SKM-1 (cell line): ENCODE measurements at regions not wholly inside any gene's neighbourhood (a gene's known extent, or its start where the extent isn't known, plus 50 kb on each side); places are given as distances from the start of the nearest gene placed in this dataset.
"Not testable (repeated sequence)": the region's sequence is repeated elsewhere in the genome, so short reads cannot be mapped to it uniquely, and the experiment has no call there.

Source experiments
- DNase-seq: peaks from one replicate; lab custom pipeline; 2025; ENCODE audit not compliant: unreplicated experiment; lab: John Stamatoyannopoulos, UW

DNA sequence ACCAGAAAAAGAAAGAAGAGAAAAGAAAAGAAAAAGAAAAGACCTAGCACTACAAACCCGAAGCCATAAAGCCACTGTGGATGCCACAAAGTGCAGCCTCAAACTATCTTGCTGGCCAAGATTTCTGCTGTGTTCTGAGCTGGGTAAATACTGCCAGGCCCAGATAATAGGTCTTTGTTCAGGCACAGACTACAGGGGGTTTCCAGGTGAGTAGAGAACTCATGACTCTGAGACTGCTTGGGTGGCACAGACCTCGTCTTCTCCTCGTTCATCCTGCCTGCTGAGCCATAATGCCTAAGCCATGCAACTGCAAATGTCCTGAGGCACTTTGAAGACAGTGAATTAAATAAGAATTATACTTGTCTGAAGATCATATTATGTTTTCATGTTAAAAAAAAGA, 651.8 kb downstream of the LMO4 start:
- DNase-seq: no peak

DNA sequence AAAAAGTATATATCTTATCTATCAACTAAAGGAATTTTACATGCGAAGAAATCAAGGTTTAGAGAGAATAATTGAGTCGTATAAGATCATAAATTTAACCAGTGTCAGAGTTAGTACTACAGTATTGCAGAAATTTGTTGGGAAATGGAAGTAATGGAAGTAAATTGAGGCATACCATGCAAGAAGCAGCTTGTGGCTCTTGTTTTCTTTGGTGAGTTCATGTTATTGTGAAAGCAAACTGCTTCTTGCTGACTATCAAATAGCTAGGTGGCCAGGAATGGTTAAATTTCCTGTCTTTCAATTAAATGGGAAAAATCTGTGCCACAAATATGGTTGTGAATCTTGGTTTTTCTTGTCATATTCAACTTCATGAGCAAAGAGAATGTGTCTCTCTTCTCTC, 652.7 kb downstream of the LMO4 start:
- DNase-seq: no peak

DNA sequence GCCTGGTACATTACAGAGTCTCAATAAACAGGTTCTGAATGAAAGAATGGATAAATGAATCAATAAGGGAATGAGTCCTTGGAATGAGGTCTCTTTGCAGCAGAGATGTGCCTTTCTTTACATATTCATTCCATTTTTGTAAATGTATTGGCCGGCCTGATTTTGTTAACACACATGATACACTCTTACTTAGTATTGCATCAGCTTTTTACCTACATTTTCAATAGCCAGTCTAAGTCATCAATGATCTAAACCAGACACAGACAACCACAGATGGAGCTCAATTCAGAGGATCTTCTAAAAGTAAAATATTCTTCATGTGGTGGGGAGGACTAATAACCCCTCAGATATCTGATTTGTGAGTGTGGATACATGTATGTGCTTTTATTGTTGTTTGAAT, 653.1 kb downstream of the LMO4 start:
- no peak for DNase-seq

DNA sequence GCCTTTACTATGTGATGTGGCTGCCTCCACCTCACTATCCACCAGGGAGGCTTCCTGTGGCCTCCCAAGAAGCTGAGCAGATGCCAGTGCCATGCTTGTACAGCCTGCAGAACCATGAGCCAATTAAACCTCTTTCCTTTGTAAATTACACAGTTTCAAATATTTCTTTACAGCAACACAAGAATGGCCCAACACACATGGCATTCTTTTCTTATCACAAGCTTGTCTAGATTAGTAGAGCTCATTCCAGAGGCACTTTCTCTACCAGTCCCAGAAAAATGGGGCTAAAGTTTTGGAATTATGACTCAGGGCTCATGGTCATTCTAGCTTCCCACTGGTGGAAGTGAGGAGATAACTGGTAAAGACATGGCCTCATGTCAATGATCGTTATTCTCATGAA, 655.2 kb downstream of the LMO4 start:
- DNase-seq: no peak

DNA sequence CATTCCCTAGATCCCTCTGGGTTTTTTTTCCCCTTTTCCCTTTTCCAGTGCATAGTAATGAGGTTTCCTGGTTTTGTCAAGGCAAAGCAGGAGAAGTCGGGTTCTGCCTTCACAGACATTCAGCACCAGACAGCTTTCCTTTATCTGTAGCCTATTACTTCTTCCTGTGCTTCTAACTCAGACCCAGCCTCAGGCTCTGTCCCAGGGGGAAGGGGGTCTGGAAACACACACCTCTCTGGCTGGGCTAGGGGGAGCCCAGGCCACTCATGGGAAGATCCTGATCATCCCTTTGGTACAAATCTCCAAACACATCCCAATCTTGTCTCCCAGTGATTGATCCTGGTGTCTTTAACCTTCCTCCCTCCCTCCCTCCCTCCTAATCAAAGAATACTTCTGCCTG, 656.4 kb downstream of the LMO4 start:
- no peak for DNase-seq

DNA sequence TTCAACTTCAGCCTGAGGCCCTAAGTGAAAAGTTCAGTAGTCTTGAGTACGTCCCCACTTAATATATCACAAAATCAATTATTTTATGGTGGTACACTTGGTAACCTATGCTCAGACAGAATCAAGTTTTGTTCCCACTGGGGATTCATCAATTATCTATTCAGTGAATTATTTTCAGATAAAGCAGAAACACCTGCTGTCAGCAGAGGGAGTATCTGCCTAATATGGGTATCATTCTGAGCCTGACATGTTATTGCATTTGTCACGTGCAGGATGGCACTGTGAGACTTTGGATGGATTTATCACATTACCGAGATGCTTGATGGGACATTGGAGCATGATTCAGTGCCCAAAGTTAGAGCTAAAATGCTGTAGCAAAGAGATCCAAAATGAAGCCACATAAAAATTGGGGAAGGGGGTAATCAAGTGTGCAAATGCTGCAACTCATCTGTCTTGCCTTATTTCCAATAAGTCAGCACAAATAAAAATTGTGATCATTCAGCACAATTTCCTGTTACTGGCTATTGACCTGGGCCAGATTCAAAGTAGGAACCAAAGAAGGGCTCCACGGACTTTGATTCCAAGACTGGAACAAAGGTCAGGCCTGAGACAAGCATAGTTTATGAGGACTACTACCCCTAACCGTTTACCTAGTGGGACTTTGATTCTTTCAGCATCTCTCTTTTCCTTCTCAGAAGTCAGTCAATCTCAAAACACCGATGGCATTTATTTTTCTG, 657.6 kb downstream of the LMO4 start:
- no peak for DNase-seq

DNA sequence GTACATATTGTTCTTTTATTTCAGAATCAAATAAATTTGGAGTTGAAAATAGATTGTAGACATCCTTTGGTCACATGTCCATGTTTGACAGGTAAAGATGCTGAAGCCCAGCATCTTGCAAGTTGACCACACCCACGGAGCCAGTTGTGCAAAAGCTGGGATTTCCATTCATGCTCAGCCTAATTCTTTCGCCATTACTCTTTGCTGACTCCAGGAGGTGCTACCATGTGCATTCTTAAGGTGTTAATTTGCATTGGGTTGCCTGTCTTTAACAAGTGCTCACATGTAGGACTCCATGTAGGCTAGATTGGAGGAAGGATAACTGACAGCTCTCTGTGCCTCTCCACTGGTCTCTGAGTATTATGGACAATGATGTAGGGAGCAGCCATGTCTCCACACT, 660.7 kb downstream of the LMO4 start:
- DNase-seq: no peak

DNA sequence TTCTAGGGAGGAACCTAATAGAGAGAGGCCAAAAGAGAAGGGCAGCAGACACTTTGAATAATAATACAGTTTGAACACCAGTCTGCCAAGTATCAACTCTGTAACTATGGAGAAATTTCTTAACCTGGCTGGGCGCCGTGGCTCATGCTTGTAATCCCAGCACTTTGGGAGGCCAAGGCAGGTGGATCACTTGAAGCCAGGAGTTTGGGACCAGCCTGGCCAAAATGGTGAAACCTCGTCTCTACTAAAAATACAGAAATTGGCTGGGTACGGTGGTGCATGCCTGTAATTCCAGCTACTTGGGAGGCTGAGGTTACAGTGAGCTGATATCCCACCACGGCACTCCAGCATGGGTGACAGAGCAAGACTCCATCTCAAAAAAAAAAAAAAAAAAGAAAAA, 663.9 kb downstream of the LMO4 start:
- not testable (repeated sequence) for DNase-seq

DNA sequence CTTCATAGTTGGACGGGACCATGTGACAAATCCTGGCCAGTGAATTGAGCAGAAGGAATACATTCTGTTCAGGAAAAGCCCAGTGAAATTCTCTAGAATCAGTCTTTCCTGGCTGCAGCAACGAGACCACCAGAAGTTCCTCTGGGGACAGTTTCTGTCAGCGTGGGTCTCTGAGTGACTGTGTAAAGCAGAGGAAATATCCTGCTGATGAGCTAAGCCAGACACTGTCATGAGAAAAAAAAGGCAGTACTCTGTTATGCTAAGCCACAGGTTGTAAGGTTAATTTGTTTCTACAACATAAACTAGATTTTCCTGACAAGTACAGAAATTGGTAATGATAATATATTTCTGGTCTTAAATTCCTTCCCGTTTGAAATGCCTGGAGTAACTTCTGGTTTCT, 664.4 kb downstream of the LMO4 start:
- no peak for DNase-seq

DNA sequence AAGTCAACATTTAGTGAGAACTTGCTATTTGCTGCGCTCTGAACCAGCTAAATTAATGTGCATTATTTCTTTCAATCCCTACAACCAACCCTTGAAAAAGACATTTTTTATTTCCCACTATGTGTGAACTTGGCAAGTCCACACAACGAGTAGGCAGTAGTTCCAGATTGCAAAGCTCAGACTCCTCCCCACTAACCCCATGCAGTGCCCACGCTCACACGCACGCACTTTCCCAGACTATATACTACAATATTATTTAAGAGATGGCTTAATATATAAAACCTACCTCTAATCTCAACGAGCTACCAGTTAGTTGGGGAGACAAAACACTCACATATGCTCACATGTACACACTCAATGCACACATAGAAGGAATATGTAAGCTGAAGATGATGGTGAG, 671.2 kb downstream of the LMO4 start:
- DNase-seq: no peak

DNA sequence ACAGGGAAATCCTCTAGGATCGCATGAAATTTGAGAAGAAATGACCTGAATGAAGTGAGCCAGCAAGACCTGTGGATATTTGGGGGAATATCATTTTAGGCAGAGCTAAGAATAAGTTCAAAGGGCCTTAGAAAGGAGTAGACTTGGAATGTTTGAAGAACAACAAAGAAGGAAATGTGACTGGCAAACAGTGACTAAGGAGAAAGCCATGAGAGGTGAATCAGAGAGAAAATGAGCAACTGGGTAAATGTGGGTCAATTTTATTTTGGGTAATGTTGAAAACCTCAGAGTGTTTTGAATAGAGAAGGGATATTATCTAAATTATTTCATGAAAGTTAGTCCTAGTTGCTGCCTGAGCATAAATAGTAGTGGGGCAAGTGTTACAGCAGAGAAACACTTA, 672.8 kb downstream of the LMO4 start:
- no peak for DNase-seq

DNA sequence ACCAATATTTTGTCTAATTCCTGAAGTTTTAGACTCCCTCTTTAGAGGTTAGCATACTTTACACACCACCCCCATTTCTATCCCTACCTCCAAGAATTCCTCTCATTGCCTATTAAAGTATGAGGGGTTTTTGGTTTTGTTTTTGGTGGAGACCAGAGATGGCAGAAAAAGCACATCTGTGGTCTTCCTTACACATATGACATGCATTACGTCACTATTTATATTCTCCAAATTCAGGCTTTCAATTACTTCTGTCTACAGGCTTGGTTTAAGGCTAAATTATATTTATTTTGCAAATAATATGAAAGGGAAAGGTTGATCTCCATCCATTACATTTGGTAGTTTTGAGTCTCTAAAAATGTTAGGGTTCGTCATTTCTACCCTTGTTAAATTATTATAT, 674.6 kb downstream of the LMO4 start:
- no peak for DNase-seq

DNA sequence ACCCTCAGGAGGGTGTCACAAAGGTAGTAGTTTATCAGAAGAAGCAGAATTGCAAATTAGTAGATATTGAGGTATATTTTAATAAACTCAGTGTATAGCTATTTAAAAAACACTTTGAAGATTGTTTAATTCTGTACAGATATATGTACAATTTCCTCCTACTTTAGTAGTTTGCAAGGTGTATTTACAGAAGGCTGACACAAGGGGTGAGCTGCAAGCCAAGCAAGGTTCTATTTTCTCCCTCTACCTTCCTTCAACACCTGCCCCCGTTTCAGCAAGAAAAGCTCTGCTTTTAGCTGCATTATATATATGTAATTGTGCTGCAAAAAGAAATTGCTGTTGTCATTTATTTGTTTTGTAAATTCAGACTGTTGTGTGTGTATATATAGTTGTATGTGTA, 674.2 kb upstream of the PKN2 start:
- DNase-seq: no peak

DNA sequence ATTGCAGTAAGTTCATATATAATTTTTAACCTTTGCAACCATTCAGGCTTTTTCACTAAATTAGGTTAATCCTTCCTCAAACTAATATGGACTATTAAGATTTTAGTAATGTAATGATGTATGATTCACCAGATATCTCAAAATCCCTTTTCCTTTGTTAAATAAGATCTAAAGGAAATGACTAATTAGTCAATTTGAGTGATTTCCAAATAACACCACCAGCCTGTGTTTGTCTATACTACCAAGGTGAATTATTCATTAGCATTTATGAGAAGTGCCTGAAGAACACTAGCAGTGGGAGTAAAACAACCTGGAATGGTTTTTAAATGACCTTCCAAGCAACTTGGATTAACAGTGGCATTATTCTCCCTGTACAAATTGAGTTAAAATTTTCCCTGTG, 670.6 kb upstream of the PKN2 start:
- no peak for DNase-seq

DNA sequence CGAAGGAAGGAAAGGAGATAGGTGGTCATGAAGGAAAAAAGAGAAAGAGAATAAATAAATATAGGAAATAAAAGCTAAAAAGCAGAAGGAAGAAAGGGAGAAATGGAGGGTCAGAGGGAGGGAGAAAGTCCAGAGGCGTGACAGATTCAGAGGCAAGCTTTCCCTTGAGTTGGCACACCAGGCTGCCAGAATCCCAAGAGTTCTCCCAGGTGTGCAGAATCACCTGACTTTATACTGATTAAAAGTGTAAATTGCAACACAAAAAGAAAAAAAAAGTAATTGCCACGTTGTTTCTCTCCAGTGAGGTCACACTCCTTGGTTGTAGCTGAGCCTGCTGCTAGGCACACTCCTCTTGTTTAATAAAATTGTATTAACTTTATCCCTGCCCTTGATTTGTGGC, 669.9 kb upstream of the PKN2 start:
- no peak for DNase-seq

DNA sequence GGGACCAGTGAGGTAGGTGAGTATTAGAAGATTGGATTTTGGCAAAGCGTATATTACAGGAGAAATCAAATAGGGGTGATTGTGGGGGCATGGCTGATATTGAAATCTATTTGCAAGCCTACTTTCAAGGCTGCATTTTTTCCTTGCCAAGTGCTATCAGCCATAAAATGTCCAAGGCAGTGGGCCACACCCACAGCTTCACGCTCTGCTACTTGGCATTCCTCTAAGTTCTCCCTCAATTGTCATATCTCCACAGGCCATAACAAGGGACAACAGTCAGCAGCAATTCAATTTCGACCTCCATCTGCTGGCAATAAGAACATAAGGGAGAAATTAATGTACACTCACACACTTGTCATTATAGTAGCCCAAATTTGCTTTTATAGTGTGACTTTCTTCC, 667.1 kb upstream of the PKN2 start:
- DNase-seq: no peak

DNA sequence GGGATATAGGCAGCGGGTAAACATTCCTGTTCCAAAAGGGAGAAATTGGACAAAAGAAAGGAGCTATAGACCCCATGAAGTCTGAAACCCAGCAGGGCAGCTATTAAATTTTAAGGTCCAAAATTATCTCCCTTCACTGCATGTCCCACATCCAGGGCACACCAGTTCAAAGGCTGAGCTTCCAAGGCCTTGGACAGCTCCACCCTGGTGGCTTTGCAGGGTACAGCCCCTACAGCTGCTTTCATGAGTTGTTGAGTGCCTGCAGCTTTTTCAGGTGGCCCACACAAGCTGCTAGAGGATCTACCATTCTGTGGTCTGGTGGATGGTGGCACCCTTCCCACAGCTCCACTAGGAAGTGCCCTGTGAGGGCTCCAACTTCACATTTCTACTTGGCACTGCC, 662.5 kb upstream of the PKN2 start:
- DNase-seq: no peak

DNA sequence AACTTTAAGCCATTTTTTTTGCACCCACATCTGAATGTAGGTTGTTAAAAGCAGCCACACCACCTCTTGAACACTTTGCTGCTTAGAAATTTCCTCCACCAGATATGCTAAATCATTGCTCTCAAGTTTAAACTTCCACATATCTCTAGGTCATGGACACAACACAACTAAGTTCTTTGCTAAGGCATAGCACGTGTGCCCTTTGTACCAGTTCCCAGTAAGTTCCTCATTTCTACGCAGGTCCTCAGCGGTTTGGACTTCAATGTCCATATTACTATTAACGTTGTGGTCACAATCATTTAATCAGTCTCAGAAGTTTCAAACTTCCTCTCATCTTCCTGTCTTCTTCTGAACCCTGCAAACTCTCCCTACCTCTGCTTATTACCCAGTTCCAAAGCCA, 661.6 kb upstream of the PKN2 start:
- peak; percentile 16 for DNase-seq

DNA sequence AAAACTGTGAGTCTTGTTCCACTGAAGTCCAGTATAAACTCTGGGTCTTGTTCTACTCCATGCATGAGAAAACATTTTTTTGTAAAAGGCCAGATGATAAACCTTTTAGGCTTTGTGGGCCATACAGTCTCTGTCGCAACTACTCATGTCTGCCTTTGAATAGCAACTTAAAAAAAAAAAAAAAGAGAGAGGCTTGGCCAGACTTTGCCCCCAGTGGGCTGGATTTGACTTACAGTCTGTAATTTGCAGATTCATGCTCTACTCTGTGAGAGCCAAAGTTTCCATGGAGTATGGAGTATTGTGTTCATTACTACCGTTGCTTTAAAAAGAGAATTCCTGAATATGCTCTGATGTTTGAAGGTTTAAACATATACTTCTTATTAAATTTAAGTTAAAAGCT, 654.9 kb upstream of the PKN2 start:
- no peak for DNase-seq

DNA sequence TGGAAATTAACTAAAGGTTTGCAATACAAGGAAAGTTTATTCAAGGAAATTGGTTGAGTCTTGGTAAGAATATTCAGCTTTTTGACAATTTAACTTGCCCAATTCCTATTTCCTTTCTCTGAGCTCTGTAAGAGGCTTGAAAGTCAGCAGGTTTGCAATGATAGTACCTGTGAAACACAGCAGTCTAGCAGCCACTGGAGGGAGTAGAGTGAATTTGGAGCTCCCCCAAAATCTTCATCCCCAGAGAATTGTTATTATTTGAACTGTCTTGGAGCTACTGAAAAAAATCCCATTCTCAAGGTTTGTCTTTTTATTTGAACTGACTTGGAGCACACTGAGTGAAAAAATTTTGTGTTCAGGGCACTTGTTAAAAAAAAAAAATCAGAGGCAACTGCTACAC, 654.2 kb upstream of the PKN2 start:
- no peak for DNase-seq

DNA sequence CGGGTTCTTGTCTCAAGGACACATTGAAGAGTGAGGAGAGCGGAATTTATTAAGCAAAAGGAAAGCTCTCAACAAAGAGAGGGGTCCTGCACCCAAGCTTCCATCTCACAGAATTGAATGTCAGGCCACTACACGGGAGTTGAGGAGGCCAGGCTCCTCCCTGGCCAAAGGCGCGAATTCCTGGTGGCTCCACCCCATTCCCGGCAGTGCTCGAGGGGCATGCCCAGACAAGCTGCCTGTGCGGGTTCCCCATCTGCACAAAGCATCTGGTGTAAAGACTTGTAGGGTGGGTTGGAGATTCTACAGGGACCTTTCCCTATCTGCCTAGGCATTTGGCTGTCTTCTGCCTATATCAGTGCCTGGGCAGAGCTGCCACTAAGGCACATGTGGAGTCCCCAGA, 648.5 kb upstream of the PKN2 start:
- no peak for DNase-seq

DNA sequence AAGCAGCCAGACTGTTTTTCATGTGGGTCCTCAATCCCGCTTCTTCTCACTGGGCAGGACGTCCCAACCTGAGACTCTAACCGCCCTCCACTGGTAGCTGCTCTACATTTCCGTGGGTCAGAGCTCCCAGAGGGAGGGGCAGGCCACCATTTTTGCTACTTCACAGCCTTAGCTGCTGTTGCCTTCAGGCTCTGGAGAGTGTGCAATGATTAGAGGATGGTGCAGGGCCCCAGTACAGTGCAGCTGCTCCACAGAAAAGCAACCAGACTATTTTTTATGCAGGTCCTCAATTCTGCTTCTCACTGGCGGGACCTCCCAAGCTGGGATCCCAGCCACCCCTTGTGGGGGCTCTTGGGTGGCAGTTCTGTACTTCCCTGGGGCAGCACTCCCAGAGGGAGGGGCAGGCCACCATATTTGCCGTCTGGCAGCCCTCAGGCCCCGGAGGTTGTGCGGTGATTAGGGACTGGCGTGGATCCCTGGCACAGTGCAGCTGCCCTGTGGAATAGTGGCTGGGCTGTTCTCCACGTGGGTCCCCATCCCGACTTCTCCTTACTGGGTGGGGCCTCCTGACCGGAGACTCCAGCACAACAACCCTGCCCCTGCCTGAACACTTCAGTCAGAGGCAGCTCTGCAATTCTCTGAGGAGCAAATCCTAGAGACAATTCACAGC, 647.6 kb upstream of the PKN2 start:
- DNase-seq: no peak

DNA sequence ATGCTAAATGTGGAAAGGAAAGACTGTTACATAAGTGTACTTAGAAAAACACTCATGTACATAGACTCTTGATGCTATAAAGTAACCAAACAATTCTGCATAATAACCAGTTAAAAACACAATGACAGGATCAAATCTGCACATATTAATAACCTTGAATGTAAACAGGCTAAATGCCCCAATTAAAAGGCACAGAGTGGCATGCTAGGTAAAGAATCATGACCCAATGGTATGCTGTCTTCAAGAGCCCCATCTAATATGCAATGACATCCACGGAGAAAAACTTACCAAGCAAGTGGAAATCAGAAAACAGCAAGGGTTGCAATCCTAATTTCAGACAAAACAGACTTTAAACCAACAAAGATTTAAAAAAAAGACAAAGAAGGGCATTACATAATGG, 644.8 kb upstream of the PKN2 start:
- no peak for DNase-seq
